ENCODE measurements at regions not wholly inside any gene's neighbourhood (a gene's known extent, or its start where the extent isn't known, plus 50 kb on each side); places are given as distances from the start of the nearest gene placed in this dataset.

GRCh38 chr10:4159173-4159572 is 374.2 kb upstream of the KLF6 start:
- no peaks in the 10 kb centered on the region for H3K4me1 ChIP-seq (replicated peaks in 1 of 2; ENCODE audit: control insufficient read depth in 2 of 2, insufficient read depth in 2 of 2, low read length in 2 of 2)
- no peak overlapping the region for H2AFZ ChIP-seq (ENCODE audit: low read depth, low read length)
- ChIA-PET POLR2A (interaction anchor here (1.0 kb wide), 1 partner anchor 14 kb away, joined by 3 read pairs; no protein-coding TSS in a partner anchor), CTCF (ENCODE audit: low intra/inter-chr PET ratio) (no interaction called here)
- ATAC-seq (no peak), FAIRE-seq (no peak), DNase-seq (ENCODE audit: extremely low read depth in 1 of 4, low spot score in 3 of 4) (no peak)
- H3K27ac ChIP-seq (ENCODE audit: extremely low read depth, low read depth, low read length) = no peak overlapping the region
- in situ Hi-C loops (cut with MboI) = no loop called here
- H3K4me3 ChIP-seq = no peak overlapping the region
- no peaks in the 10 kb centered on the region for H3K79me2 ChIP-seq (ENCODE audit: control insufficient read depth, insufficient read depth, low read length)
- no peaks in the 10 kb centered on the region for H4K20me1 ChIP-seq (replicated peaks; ENCODE audit: control insufficient read depth, insufficient read depth, low read length)
- no peak overlapping the region for H3K4me2 ChIP-seq (ENCODE audit: insufficient read depth, low read length)
- no peaks in the 10 kb centered on the region for H3K36me3 ChIP-seq (ENCODE audit: control insufficient read depth, insufficient read depth, low read length)
- H3K9me1 ChIP-seq (ENCODE audit: control insufficient read depth, insufficient read depth, low read length) = no peaks in the 10 kb centered on the region
- intact Hi-C loops (cut with micrococcal nuclease) = no loop called here
- peaks cover 0 to 4% of the 10 kb centered on the region in 2 experiments; a peak in 1 of 5 replicates for H3K27me3 ChIP-seq (ENCODE audit: control insufficient read depth in 2 of 2, insufficient read depth in 2 of 2, low read length in 2 of 2)
- no peaks in the 10 kb centered on the region for H3K9me3 ChIP-seq (replicated peaks; ENCODE audit: control insufficient read depth, insufficient read depth, low read depth, low read length)
- H3K9ac ChIP-seq (ENCODE audit: insufficient read depth in 1 of 2, low read depth in 2 of 2, low read length in 2 of 2) = no peak overlapping the region
- TF ChIP-seq CBX8 (IDR thresholded peaks at IDR 0.05; ENCODE audit: borderline replicate concordance, extremely low read depth, low read depth, low read length, poor library complexity, severe bottlenecking) (no peak), PHF20 (IDR thresholded peaks at IDR 0.05; ENCODE audit: partially characterized antibody) (no peak), FOXA3 (CRISPR knock-in tag; conservative IDR thresholded peaks at IDR 0.05 in 1 of 2, IDR thresholded peaks at IDR 0.05 in 1 of 2) (no peak), ZFP30 (CRISPR knock-in tag; IDR thresholded peaks at IDR 0.05; ENCODE audit: borderline replicate concordance) (no peak), BRCA1 (IDR thresholded peaks at IDR 0.05) (no peak), BRCA1 (CRISPR knock-in tag; IDR thresholded peaks at IDR 0.05) (no peak), HNRNPLL (IDR thresholded peaks at IDR 0.05; ENCODE audit: low read depth, low read length, poor library complexity, severe bottlenecking) (no peak), NRF1 (conservative IDR thresholded peaks at IDR 0.05 in 1 of 2, IDR thresholded peaks at IDR 0.05 in 1 of 2) (no peak)
- 0% methylated on average over 6 of the region's 6 CpGs for WGBS (ENCODE audit: insufficient coverage, low coverage, missing lambda C conversion rate)
- no TSS peak for BruUV-seq (replicated peaks)

All from K562 (cell line).